ENCODE measurements at regions not wholly inside any gene's neighbourhood (a gene's known extent, or its start where the extent isn't known, plus 50 kb on each side); places are given as distances from the start of the nearest gene placed in this dataset.
"Not testable (repeated sequence)": the region's sequence is repeated elsewhere in the genome, so short reads cannot be mapped to it uniquely, and the experiment has no call there.

- ATAC-seq: no peak
- 75 to 81% (median 77%) methylated on average over 7 of the region's 7 CpGs for WGBS, 3 donors
Observed at GRCh38 chr16:10262377-10263132, 80.3 kb upstream of the GRIN2A start.

GRCh38 chr16:10265770-10266615, 83.8 kb upstream of the GRIN2A start:
- Histone ChIP-seq H3K9me3 (no peaks in the 10 kb centered on the region), H3K4me1 (no peaks in the 10 kb centered on the region), H3K4me3 (no peak overlapping the region), H3K36me3 (ENCODE audit: insufficient read depth in 1 of 2, low read depth in 1 of 2) (no peaks in the 10 kb centered on the region), H3K27me3 (ENCODE audit: insufficient read depth in 3 of 3, low read length in 2 of 3) (no peaks in the 10 kb centered on the region), H3K27ac (no peak overlapping the region)
- no peak for ATAC-seq
- TF ChIP-seq CTCF (IDR thresholded peaks at IDR 0.05): no peak
- intact Hi-C loops (cut with DNase I): no loop called here
- 71 to 75% (median 71%) methylated on average over 11 of the region's 11 CpGs for WGBS, 3 donors
- DNase-seq: no peak

More at GRCh38 chr16:10262377-10263132, 80.3 kb upstream of the GRIN2A start:
- H3K4me3 ChIP-seq: no peak overlapping the region
- no peaks in the 10 kb centered on the region for H3K27me3 ChIP-seq (ENCODE audit: insufficient read depth in 3 of 3, low read length in 2 of 3)
- no peaks in the 10 kb centered on the region for H3K4me1 ChIP-seq
- H3K9me3 ChIP-seq: no peaks in the 10 kb centered on the region
- DNase-seq: no peak
- no peak overlapping the region for H3K27ac ChIP-seq
- TF ChIP-seq CTCF (IDR thresholded peaks at IDR 0.05): no peak
- H3K36me3 ChIP-seq (ENCODE audit: insufficient read depth in 1 of 2, low read depth in 1 of 2): no peaks in the 10 kb centered on the region
- intact Hi-C loops (cut with DNase I): no loop called here

- DNase-seq (no peak), ATAC-seq (no peak)
- no peaks in the 10 kb centered on the region for H3K27me3 ChIP-seq (ENCODE audit: insufficient read depth in 3 of 3, low read length in 2 of 3)
- no peaks in the 10 kb centered on the region for H3K36me3 ChIP-seq (ENCODE audit: insufficient read depth in 1 of 2, low read depth in 1 of 2)
- TF ChIP-seq CTCF (IDR thresholded peaks at IDR 0.05): no peak
- H3K9me3 ChIP-seq: no peaks in the 10 kb centered on the region
- no peaks in the 10 kb centered on the region for H3K4me1 ChIP-seq
- intact Hi-C loops (cut with DNase I): no loop called here
- WGBS, 3 donors: 82 to 86% (median 85%) methylated on average over 5 of the region's 5 CpGs
- no peak overlapping the region for H3K27ac ChIP-seq
- H3K4me3 ChIP-seq: no peak overlapping the region
Observed at GRCh38 chr16:10266809-10267208, 84.6 kb upstream of the GRIN2A start.

- Histone ChIP-seq H3K9me3 (no peaks in the 10 kb centered on the region), H3K4me3 (no peak overlapping the region), H3K27ac (no peak overlapping the region), H3K27me3 (ENCODE audit: insufficient read depth in 3 of 3, low read length in 2 of 3) (no peaks in the 10 kb centered on the region), H3K4me1 (no peaks in the 10 kb centered on the region), H3K36me3 (ENCODE audit: insufficient read depth in 1 of 2, low read depth in 1 of 2) (no peaks in the 10 kb centered on the region)
- no peak for TF ChIP-seq CTCF (IDR thresholded peaks at IDR 0.05)
- DNase-seq: no peak
- no peak for ATAC-seq
- WGBS, 3 donors: 80 to 100% (median 89%) methylated on average over 1 of the region's 1 CpG
- intact Hi-C loops (cut with DNase I): no loop called here
Observed at GRCh38 chr16:10269632-10270031, 87.4 kb upstream of the GRIN2A start.

- DNase-seq; H3K27ac ChIP-seq; H3K9me3 ChIP-seq; H3K36me3 ChIP-seq (ENCODE audit: insufficient read depth in 1 of 2, low read depth in 1 of 2); intact Hi-C loops (cut with DNase I); ATAC-seq; H3K4me1 ChIP-seq; H3K4me3 ChIP-seq; H3K27me3 ChIP-seq (ENCODE audit: insufficient read depth in 3 of 3, low read length in 2 of 3): not testable (repeated sequence)
- WGBS, 3 donors: 86 to 94% (median 88%) methylated on average over 5 to 6 of the region's 6 CpGs
Observed at GRCh38 chr16:10272250-10272854, 90.1 kb upstream of the GRIN2A start.

- H3K36me3 ChIP-seq (ENCODE audit: insufficient read depth in 1 of 2, low read depth in 1 of 2); intact Hi-C loops (cut with DNase I); H3K27ac ChIP-seq; DNase-seq; H3K27me3 ChIP-seq (ENCODE audit: insufficient read depth in 3 of 3, low read length in 2 of 3); H3K9me3 ChIP-seq; ATAC-seq; H3K4me1 ChIP-seq; H3K4me3 ChIP-seq: not testable (repeated sequence)
- WGBS, 3 donors: 82 to 87% (median 85%) methylated on average over 13 of the region's 13 CpGs
Observed at GRCh38 chr16:10275214-10275996, 93.2 kb upstream of the GRIN2A start.

All from psoas muscle (tissue), 7 donors.